IMR-90 (cell line): ENCODE measurements at regions not wholly inside any gene's neighbourhood (a gene's known extent, or its start where the extent isn't known, plus 50 kb on each side); places are given as distances from the start of the nearest gene placed in this dataset.

Experiments used
- ATAC-seq: fragments of 200-7000 bp; cut with Tn5 transposase; 2 replicates; pipeline ENCODE4 v1.9.1; 2020; ENCODE audit warnings: low read depth, mild to moderate bottlenecking, moderate library complexity
- BruUV-seq: library from RNA; stranded (reverse); fragments of 400-500 nt; replicated peaks from 2 replicates; lab custom pipeline; 2021; lab: Mats Ljungman, UMichigan
- CTCF ChIA-PET: fragments of 300-600 bp; formaldehyde crosslinking; extraction: SDS; loops from one replicate; lab custom pipeline; 2021; ENCODE audit warnings: antibody characterized with exemption; lab: Yijun Ruan, JAX
- POLR2A ChIA-PET: fragments of 300-600 bp; sonication (Branson Sonifier 250); formaldehyde crosslinking; loops from one replicate; lab custom pipeline; 2022; ENCODE audit warnings: antibody characterized with exemption; ENCODE audit not compliant: unreplicated experiment; lab: Charles Lee
- DNase-seq: peaks from one replicate; pipeline ENCODE4 v3.0.0; 2013
- H2AFZ ChIP-seq: replicated peaks from 2 replicates; pipeline ENCODE3; 2013; ENCODE audit warnings: low read length, mild to moderate bottlenecking; ENCODE audit not compliant: poor library complexity
- H2AK5ac ChIP-seq: 2 replicates; pipeline ENCODE4 v1.6.1; 2013; ENCODE audit warnings: low read depth, low read length, inconsistent platforms
- H2AK9ac ChIP-seq: replicated peaks from 2 replicates; pipeline ENCODE3; 2013; ENCODE audit warnings: mild to moderate bottlenecking, low read depth, low read length, moderate library complexity; ENCODE audit not compliant: poor library complexity
- H2BK120ac ChIP-seq: 2 replicates; pipeline ENCODE4 v1.6.1; 2013; ENCODE audit warnings: low read depth, low read length, inconsistent platforms
- H2BK15ac ChIP-seq: 3 replicates; pipeline ENCODE4 v1.6.1; 2013; ENCODE audit warnings: low read depth, low read length, inconsistent platforms
- H2BK20ac ChIP-seq: 2 replicates; pipeline ENCODE4 v1.6.1; 2013; ENCODE audit warnings: low read depth, mild to moderate bottlenecking, inconsistent platforms, low read length, moderate library complexity
- H2BK5ac ChIP-seq: 2 replicates; pipeline ENCODE4 v1.6.1; 2013; ENCODE audit warnings: mild to moderate bottlenecking, low read depth, low read length, inconsistent platforms; ENCODE audit not compliant: poor library complexity, severe bottlenecking
- H3K14ac ChIP-seq: replicated peaks from 2 replicates; pipeline ENCODE4 v1.6.1; 2013; ENCODE audit warnings: low read depth, low read length, inconsistent platforms
- H3K18ac ChIP-seq: 2 replicates; pipeline ENCODE4 v1.6.1; 2013; ENCODE audit warnings: low read depth, low read length, control low read depth
- H3K23ac ChIP-seq: 2 replicates; pipeline ENCODE4 v1.6.1; 2013; ENCODE audit warnings: low read depth, low read length, inconsistent platforms
- H3K27ac ChIP-seq: 2 replicates; pipeline ENCODE4 v1.5.1; 2013; ENCODE audit warnings: mild to moderate bottlenecking, control low read depth, low read length; ENCODE audit not compliant: insufficient read depth
- H3K27me3 ChIP-seq: 2 replicates; pipeline ENCODE4 v1.6.1; 2013; ENCODE audit warnings: low read length; ENCODE audit not compliant: control insufficient read depth, insufficient read depth
- H3K36me3 ChIP-seq: 2 replicates; pipeline ENCODE4 v1.6.1; 2013; ENCODE audit warnings: low read length, mixed read lengths; ENCODE audit not compliant: control insufficient read depth, insufficient read depth
- H3K4ac ChIP-seq: 2 replicates; pipeline ENCODE4 v1.6.1; 2013; ENCODE audit warnings: low read depth, low read length, inconsistent platforms
- H3K4me1 ChIP-seq: 2 replicates; pipeline ENCODE4 v1.6.1; 2013; ENCODE audit warnings: low read length, mixed read lengths; ENCODE audit not compliant: control insufficient read depth, insufficient read depth
- H3K4me2 ChIP-seq: 2 replicates; pipeline ENCODE4 v1.6.1; 2013; ENCODE audit warnings: low read depth, mild to moderate bottlenecking, control low read depth, low read length, moderate library complexity
- H3K4me3 ChIP-seq: 2 replicates; pipeline ENCODE4 v1.5.1; 2013; ENCODE audit warnings: low read depth, mild to moderate bottlenecking, control low read depth, low read length, moderate library complexity; ENCODE audit not compliant: insufficient read depth
- H3K56ac ChIP-seq: 2 replicates; pipeline ENCODE4 v1.6.1; 2013; ENCODE audit warnings: low read length, inconsistent platforms; ENCODE audit not compliant: insufficient read depth; ENCODE audit errors: extremely low read depth
- H3K79me1 ChIP-seq, 2 experiments: 2 replicates each; pipeline ENCODE4 v1.6.1; 2013; ENCODE audit warnings: low read length in 2 of 2, inconsistent platforms in 1 of 2, low read depth in 1 of 2
- H3K9ac ChIP-seq: 2 replicates; pipeline ENCODE4 v1.6.1; 2013; ENCODE audit warnings: low read depth, low read length, control low read depth
- H3K9me1 ChIP-seq: 2 replicates; pipeline ENCODE4 v1.6.1; 2013; ENCODE audit warnings: low read length, inconsistent platforms; ENCODE audit not compliant: insufficient read depth
- H3K9me3 ChIP-seq: 2 replicates; pipeline ENCODE4 v1.6.1; 2013; ENCODE audit warnings: low read length; ENCODE audit not compliant: control insufficient read depth, insufficient read depth
- H4K20me1 ChIP-seq: 2 replicates; pipeline ENCODE4 v1.6.1; 2013; ENCODE audit warnings: low read length, inconsistent platforms; ENCODE audit not compliant: insufficient read depth
- H4K5ac ChIP-seq: 2 replicates; pipeline ENCODE4 v1.6.1; 2013; ENCODE audit warnings: mild to moderate bottlenecking, low read depth, low read length, control low read depth
- H4K8ac ChIP-seq, 2 experiments: 2 replicates each; pipeline ENCODE4 v1.6.1; 2013; ENCODE audit warnings: low read depth in 2 of 2, low read length in 2 of 2, control low read depth in 1 of 2, inconsistent platforms in 1 of 2
- H4K91ac ChIP-seq: 2 replicates; pipeline ENCODE4 v1.6.1; 2013; ENCODE audit warnings: low read depth, low read length, inconsistent platforms; ENCODE audit not compliant: insufficient read depth
- BHLHE40 ChIP-seq: fragments of 150-350 bp; IDR thresholded peaks from 2 replicates; pipeline ENCODE4 v1.6.1; 2016; ENCODE audit warnings: mild to moderate bottlenecking, low read depth, low read length
- CEBPB ChIP-seq: IDR thresholded peaks from 2 replicates; pipeline ENCODE4 v1.6.1; 2012; ENCODE audit warnings: low read depth, low read length, improper control_type of control experiment
- CHD1 ChIP-seq: IDR thresholded peaks from 2 replicates; pipeline ENCODE4 v1.6.1; 2012; ENCODE audit warnings: low read depth, low read length, improper control_type of control experiment
- CTCF ChIP-seq: conservative IDR thresholded peaks from 2 replicates; pipeline ENCODE4 v1.5.1; 2012; ENCODE audit warnings: mild to moderate bottlenecking, low read depth, low read length, improper control_type of control experiment
- ELK1 ChIP-seq: fragments of 150-350 bp; IDR thresholded peaks from 2 replicates; pipeline ENCODE4 v1.6.1; 2016; ENCODE audit warnings: low read depth, mild to moderate bottlenecking, low read length, moderate library complexity, borderline replicate concordance
- FOS ChIP-seq: fragments of 150-350 bp; IDR thresholded peaks from 2 replicates; pipeline ENCODE4 v1.6.1; 2016; ENCODE audit warnings: low read depth, low read length
- MAFK ChIP-seq: IDR thresholded peaks from 2 replicates; pipeline ENCODE4 v1.6.1; 2012; ENCODE audit warnings: low read depth, low read length, improper control_type of control experiment
- MAZ ChIP-seq: IDR thresholded peaks from 2 replicates; pipeline ENCODE4 v1.6.1; 2012; ENCODE audit warnings: low read depth, mild to moderate bottlenecking, low read length, improper control_type of control experiment, moderate library complexity, borderline replicate concordance
- MXI1 ChIP-seq: IDR thresholded peaks from 2 replicates; pipeline ENCODE4 v1.6.1; 2012; ENCODE audit warnings: low read depth, mild to moderate bottlenecking, low read length, moderate library complexity, borderline replicate concordance
- NFE2L2 ChIP-seq: fragments of 150-350 bp; IDR thresholded peaks from 2 replicates; pipeline ENCODE4 v1.6.1; 2016; ENCODE audit warnings: low read depth, mild to moderate bottlenecking, low read length
- POLR2A ChIP-seq: IDR thresholded peaks from 2 replicates; pipeline ENCODE4 v1.6.1; 2012; ENCODE audit warnings: mild to moderate bottlenecking, low read depth, low read length
- RCOR1 ChIP-seq: IDR thresholded peaks from 2 replicates; pipeline ENCODE4 v1.6.1; 2012; ENCODE audit warnings: mild to moderate bottlenecking, low read length, improper control_type of control experiment; ENCODE audit not compliant: insufficient replicate concordance
- SMC3 ChIP-seq: fragments of 150-350 bp; IDR thresholded peaks from 2 replicates; pipeline ENCODE4 v1.6.1; 2016; ENCODE audit warnings: low read depth, mild to moderate bottlenecking, antibody characterized with exemption, low read length, moderate library complexity
- USF2 ChIP-seq: fragments of 150-350 bp; IDR thresholded peaks from 2 replicates; pipeline ENCODE4 v1.6.1; 2017; ENCODE audit warnings: mild to moderate bottlenecking, antibody characterized with exemption, low read length, low read depth
- WGBS, 2 experiments: methylation state at CpG; one replicate each; pipeline versions ENCODE4 v1.1.5 to v1.1.7; 2013; ENCODE audit warnings: missing lambda C conversion rate in 2 of 2; ENCODE audit not compliant: insufficient read length in 1 of 2; ENCODE audit errors: extremely low coverage in 2 of 2; 5-methylcytosine and 5-hydroxymethylcytosine counted together
- dilution Hi-C: fragments of 300-500 bp; cut with HindIII; formaldehyde crosslinking; loops from one replicate; pipeline ENCODE4 v1.14.3; 2018; ENCODE audit warnings: low sequenced_read_pairs; ENCODE audit not compliant: unreplicated experiment
- in situ Hi-C: fragments of 300-500 bp; cut with MboI; formaldehyde crosslinking; loops from 3 replicates; pipeline ENCODE4 v1.14.3; 2019; ENCODE audit warnings: low sequenced_read_pairs, inconsistent platforms, mixed read lengths
- intact Hi-C: fragments of 100-400 bp; cut with micrococcal nuclease; formaldehyde crosslinking; loops from 2 replicates; pipeline ENCODE4 v1.10.0; 2022

- BruUV-seq: no TSS peak
- Histone ChIP-seq H3K23ac (0 out of 2 replicates have a peak overlapping the region, but pooled peaks have one; percentile 1), H4K8ac (0 out of 4 replicates have a peak overlapping the region, but pooled peaks of 1 of the 2 experiments have one; percentile 22), H3K9ac (peak overlapping the region; percentile 38; the same call in 1 of the 2 replicates), H3K14ac (no peak overlapping the region; the same call in 1 of the 2 replicates), H4K20me1 (no peaks in the 10 kb centered on the region), H3K4me1 (peaks cover 31% of the 10 kb centered on the region), H3K4me3 (peak overlapping the region; percentile 5; the same call in 1 of the 2 replicates), H2BK20ac (peak overlapping the region; percentile 57), H4K5ac (peak overlapping the region; percentile 65; the same call in 1 of the 2 replicates), H2BK5ac (peak overlapping the region; percentile 44), H3K9me1 (peaks cover 17% of the 10 kb centered on the region), H4K91ac (peak overlapping the region; percentile 39; the same call in 1 of the 2 replicates), H3K9me3 (no peaks in the 10 kb centered on the region), H2AK9ac (no peak overlapping the region), H3K36me3 (no peaks in the 10 kb centered on the region), H3K56ac (0 out of 2 replicates have a peak overlapping the region, but pooled peaks have one; percentile 32), H3K18ac (peak overlapping the region; percentile 91; the same call in 1 of the 2 replicates), H3K27me3 (no peaks in the 10 kb centered on the region), H2BK15ac (no peak overlapping the region), H3K79me1 (no peaks in the 10 kb centered on the region; a peak in 1 of 4 replicates), H2AK5ac (no peak overlapping the region), H3K27ac (peak overlapping the region; percentile 29; the same call in 1 of the 2 replicates), H2BK120ac (peak overlapping the region; percentile 85), H2AFZ (no peak overlapping the region), H3K4me2 (peak overlapping the region; percentile 87), H3K4ac (peak overlapping the region; percentile 8; the same call in 1 of the 2 replicates)
- ChIA-PET POLR2A (no interaction called here), CTCF (interaction anchor here (0.7 kb wide), 1 partner anchor 83 kb away, joined by 4 read pairs; no protein-coding TSS in a partner anchor)
- no peak for TF ChIP-seq MXI1
- TF ChIP-seq CHD1: no peak
- TF ChIP-seq POLR2A: no peak
- TF ChIP-seq MAFK: no peak
- TF ChIP-seq CTCF: no peak
- no peak for TF ChIP-seq CEBPB
- TF ChIP-seq ELK1: no peak
- TF ChIP-seq NFE2L2: no peak
- no peak for TF ChIP-seq RCOR1
- TF ChIP-seq SMC3: no peak
- no peak for TF ChIP-seq FOS
- no peak for TF ChIP-seq USF2
- no peak for TF ChIP-seq MAZ
- no peak for TF ChIP-seq BHLHE40
- no peak for ATAC-seq
- dilution Hi-C loops (no loop called here), in situ Hi-C loops (no loop called here), intact Hi-C loops (no loop called here)
- no peak for DNase-seq
- WGBS, 2 experiments: no CpG with 5 or more reads among the region's 2 CpGs
Observed at GRCh38 chr12:76708296-76708695, 55.6 kb upstream of the ZDHHC17 start.
